GM19043 (cell line): ENCODE measurements at regions not wholly inside any gene's neighbourhood (a gene's known extent, or its start where the extent isn't known, plus 50 kb on each side); places are given as distances from the start of the nearest gene placed in this dataset.
"Not testable (repeated sequence)": the region's sequence is repeated elsewhere in the genome, so short reads cannot be mapped to it uniquely, and the experiment has no call there.

ENCODE experiments used
- ATAC-seq: cut with Tn5 transposase; IDR thresholded peaks from one replicate; pipeline ENCODE4 v1.9.1; 2021; ENCODE audit warnings: low read depth; ENCODE audit not compliant: unreplicated experiment

DNA sequence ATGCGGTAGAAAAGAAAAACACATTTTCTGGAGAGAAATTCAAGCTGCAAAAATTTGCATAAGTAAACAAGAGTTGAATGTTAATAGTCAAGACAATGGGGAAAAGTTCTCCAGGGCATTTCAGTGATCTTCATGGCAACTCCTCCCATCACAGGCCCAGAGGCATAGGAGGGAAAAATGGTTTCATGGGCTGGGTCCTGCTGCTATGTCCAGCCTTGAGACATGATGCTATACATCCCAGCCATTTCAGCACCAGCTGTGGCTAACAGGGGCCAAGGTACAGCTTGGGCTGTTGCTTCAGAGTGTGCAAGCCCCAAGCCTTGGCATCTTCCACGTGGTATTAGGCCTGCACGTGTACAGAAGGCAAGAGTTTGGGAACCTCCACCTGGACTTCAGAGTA, 118.6 kb upstream of the DLGAP1 start:
- no peak for ATAC-seq

DNA sequence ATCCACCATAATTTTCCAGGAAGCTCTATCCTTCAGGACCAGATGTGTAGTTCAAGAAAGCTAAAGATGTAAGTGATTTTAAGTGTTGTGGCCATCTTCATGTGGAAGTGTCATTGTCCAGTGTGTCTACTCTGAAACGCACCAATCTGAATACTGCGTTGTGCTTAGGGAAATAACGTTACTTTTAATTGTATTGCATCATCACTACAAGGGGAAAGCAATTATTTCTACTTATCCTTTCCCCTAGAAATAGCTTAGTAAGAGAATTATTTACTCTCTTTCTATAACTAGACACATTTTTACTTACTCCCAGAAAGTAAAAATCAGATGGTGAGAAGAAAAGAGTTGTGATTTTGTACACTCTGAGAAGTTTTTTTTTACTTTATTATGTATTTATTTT, 102.4 kb upstream of the DLGAP1 start:
- ATAC-seq: no peak

DNA sequence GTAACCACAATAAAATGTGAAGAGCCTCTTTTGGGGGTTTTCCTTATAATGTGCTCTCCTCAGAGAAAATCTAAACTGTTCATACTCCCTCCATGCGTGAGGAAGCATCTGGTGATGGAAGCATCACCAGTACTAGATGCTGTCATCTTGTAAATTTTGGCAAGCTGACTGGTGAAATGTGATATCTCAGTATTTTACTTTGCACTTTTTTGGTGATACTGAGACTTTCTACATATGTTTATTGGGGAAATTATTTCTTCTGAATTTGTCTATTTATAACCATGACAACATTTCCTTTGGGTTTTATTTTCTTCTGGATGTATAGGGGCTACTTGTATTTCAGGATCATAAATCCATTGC, 95.9 kb upstream of the DLGAP1 start:
- no peak for ATAC-seq

DNA sequence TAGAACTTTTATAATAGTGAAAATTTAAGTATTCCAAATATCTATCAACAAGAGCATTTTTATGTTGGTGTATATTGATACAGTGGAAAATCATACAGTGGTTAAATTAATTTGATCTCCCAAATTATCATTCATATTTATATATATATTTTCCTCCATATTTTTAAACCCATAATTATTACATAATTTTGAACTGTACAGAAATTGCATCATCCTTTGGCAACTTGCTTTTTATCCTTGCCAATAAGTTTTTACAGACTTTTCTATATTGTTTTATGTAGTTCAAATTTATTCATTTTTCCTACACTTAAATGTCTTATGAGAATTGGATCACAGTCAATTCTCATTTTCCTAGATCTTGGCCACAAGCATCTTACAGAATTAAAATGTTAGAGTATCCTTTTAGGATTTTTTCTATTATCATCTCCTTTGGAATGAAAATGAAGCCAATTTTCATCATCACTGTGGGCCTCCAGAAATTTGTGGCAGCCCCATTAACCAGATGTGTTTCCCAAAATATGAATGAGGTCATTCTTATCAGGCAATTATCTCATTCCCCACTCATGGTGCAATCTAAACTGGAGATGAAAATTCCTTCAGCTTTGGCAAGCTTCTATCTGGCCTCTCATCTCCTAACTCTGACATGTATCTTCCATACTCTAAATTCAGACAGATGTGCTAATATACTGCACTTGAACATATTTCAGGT, 94.2 kb upstream of the DLGAP1 start:
- ATAC-seq: no peak

DNA sequence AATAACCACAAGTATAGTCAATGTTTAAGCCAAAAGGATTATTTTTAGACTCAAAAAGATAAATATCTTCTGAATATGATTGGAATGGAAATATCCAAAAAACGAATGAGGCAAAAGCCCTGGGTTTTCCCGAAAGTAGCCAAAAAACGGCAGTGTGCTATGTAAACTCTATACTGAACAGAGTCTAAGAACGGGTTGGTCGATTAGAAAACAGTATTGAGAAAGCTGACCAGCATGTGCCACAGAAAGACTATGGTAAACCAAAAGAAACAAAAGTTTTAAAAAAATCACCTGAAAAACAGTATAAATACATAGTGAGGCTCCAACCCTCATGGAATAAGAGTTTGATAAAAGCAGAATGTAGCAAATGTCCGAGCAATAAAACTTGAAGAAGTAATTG, 92.0 kb upstream of the DLGAP1 start:
- no peak for ATAC-seq

DNA sequence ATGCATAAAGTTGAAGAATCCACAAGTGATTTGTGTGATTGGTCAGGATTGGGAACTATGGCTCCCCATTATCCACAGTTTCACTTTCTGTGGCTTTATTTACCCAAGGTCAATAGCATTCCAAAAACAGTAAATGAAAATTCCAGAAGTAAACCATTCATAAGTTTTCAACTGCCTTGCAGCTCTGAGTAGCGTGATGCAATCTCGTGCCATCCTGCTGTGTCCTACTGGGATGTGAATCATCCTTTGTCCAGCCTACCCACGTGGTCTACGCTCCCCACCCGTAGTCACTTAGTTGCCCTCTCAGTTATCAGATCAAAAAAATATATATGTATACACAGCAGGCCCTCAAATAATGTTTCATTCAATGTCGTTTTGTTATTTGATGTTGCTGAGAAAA, 89.0 kb upstream of the DLGAP1 start:
- no peak for ATAC-seq

DNA sequence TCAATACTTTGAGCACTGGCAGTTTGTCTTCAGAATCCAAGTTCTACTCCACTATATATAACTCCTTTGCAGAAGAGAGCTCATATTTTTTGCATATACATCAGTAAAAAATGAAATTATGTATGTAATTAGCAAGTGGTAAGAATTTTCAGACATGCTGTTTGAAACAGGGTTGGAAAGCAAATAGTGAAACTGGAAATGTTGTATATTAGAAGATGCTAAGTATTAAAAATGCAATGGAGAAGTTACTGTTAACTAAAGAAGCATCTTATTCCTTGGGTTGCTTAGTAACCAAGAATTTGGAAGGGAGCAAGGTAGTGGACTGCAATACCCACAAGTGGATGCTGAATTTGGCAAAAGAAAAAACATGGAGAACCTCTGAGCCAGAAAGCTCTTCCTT, 88.6 kb upstream of the DLGAP1 start:
- no peak for ATAC-seq

DNA sequence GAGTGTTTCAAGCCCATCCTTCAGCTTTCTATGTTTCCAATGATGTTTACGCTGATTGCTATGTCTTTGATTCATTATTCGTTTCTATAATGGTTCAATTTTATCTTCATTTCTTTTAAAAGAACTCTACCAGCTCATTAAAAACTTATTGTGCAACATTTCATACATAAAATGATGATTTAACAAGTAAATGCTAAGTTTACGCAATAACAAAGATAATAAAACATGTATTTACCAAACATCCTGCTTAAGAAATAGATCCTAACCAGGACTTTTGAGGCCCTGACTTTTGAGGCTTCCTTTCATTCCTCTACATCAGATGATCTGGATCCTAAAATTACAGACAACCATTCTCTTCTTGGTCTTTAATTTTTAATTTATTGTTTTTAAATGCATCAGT, 86.5 kb upstream of the DLGAP1 start:
- no peak for ATAC-seq

DNA sequence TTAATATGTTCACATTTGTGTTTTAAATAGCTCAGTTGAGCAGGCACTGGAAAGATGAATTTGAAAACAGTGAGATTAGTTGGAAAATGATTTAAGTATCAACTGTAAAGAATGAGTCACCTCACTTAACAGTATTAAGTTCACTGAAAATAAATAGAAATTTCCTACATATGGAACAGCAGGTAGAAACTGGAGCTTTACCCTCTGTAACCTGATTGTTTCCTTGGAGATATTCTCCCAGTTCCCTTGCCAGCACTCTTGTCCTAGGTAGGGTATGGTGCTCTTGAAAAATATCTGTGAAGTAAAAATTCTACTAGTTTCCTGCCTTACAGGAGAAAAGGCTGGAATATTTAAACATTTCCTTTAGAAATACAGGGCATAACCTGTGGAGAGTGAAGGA, 81.3 kb upstream of the DLGAP1 start:
- no peak for ATAC-seq

DNA sequence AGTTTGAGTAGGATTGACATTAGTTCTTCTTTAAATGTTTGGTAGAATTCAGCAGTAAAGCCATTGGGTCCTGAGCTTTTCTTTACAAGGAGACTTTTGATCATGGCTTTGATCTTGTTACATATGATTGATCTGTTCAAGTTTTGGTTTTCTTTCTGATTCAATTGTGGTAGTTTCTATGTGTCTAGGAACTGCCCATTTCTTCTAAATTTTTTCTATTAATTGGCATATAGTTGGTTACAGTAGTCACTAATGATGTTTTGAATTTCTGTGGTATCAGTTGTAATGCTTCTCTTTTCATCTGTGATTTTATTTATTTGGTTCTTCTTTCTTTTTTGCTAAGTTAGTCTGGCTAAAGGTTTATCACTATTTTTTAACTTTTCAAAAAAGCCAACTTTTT, 73.3 kb upstream of the DLGAP1 start:
- no peak for ATAC-seq

DNA sequence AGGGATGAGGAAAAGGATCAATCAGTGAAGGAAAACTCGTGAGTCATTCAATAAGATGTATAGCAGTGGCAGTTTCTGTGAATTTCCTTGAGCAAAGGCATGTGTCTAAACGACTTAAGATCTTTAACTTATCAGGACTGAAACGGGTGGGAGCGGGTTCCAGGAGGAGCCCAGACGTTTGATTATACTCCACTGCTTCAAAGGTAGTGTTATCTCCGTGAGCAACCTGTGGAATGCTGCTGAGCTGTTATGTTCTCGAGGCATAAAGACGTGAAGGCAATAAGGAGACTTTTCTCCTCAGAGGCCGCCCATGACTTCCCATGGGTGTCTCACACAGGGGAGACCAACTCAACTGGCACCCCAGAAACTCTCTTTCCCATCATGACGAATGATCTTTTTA, 72.7 kb upstream of the DLGAP1 start:
- not testable (repeated sequence) for ATAC-seq

DNA sequence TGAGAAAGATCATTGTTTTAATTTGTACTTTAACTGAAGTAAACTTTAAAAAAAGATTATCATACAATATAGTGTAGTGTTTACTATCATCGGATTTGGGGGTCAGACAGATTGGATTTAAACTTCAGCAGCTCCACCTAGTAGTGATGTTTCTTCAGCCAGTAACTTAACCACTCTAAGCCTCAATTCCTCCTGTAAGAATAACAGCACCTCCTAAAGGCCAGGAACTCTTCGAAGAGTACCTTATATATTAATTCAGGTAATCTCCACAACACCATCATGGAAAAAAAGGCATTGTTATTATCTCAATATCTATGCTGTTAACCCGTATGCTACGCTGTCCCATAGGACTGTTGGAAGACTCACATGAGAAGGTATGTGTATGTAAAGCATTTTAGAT, 69.0 kb upstream of the DLGAP1 start:
- ATAC-seq: no peak

DNA sequence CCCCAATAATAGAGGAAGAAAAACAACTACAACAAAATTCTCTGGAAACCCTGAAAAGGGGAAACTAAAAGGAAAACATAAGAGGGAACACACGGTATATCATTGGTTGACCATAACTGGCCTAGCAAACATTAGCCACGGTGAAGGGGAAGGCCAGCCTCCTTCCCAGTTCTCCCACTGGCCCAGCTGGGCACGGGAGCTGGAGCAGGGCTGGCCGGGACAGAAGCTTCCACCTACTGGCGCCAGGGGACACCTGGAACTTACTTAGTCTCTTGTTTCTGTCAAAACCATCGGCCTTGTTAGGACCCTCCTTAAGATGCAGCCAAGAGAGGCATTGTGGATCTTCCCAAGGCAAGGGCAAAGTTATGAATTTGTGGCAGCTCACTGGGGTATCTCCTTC, 56.1 kb upstream of the DLGAP1 start:
- no peak for ATAC-seq

DNA sequence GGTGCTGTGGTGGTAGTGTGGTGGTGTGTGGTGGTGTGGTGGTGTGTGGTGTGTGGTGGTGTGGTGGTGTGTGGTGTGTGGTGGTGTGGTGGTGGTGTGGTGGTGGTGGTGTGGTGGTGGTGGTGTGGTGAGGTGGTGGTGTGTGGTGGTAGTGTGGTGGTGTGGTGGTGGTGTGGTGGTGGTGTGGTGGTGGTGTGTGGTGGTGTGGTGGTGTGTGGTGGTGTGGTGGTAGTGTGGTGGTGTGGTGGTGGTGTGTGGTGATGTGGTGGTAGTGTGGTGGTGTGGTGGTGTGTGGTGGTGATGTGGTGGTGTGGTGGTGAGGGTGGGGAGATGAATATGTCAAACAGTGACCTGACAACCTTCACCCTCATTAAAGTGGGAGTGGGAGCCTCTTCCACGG, 55.6 kb upstream of the DLGAP1 start:
- no peak for ATAC-seq

DNA sequence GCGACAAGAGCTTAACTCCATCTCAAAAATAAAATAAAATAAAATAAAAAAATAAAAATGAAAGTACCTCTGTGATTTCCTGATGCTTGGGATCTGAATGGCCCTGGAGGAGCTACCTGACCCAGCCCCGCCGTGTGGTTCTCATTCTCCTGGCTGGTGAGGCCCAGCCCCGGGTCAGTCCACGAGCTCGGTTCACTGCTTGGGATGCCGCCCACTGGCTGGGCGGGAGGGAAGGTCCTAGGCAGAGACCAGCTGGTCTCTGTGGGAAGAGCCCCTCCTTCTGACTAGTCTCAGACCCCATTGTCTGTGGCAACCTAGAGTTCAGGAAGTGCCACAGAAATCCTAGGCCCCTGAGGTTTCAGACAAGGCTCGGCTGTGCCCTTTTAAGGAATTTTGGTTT, 55.1 kb upstream of the DLGAP1 start:
- no peak for ATAC-seq
